ENCODE measurements at regions not wholly inside any gene's neighbourhood (a gene's known extent, or its start where the extent isn't known, plus 50 kb on each side); places are given as distances from the start of the nearest gene placed in this dataset.

- no peak for DNase-seq (ENCODE audit: low read depth)
Observed at GRCh38 chr10:10520491-10521385, 496.9 kb upstream of the CELF2 start.

- DNase-seq (ENCODE audit: low read depth): no peak
Observed at GRCh38 chr10:10526846-10527245, 490.8 kb upstream of the CELF2 start.

- DNase-seq (ENCODE audit: low read depth): no peak
Observed at GRCh38 chr10:10527861-10528562, 489.7 kb upstream of the CELF2 start.

- DNase-seq (ENCODE audit: low read depth): no peak
Observed at GRCh38 chr10:10528563-10528910, 489.1 kb upstream of the CELF2 start.

- DNase-seq (ENCODE audit: low read depth): no peak
Observed at GRCh38 chr10:10530313-10530712, 487.4 kb upstream of the CELF2 start.

GRCh38 chr10:10532236-10532635 lies 485.4 kb upstream of the CELF2 start:
- DNase-seq (ENCODE audit: low read depth): no peak

GRCh38 chr10:10532826-10533225 lies 484.8 kb upstream of the CELF2 start:
- DNase-seq (ENCODE audit: low read depth): no peak

GRCh38 chr10:10533437-10533836 lies 484.2 kb upstream of the CELF2 start:
- no peak for DNase-seq (ENCODE audit: low read depth)

- no peak for DNase-seq (ENCODE audit: low read depth)
Observed at GRCh38 chr10:10538326-10538725, 479.3 kb upstream of the CELF2 start.

- no peak for DNase-seq (ENCODE audit: low read depth)
Observed at GRCh38 chr10:10540398-10540797, 477.3 kb upstream of the CELF2 start.

- no peak for DNase-seq (ENCODE audit: low read depth)
Observed at GRCh38 chr10:10542477-10542876, 475.2 kb upstream of the CELF2 start.

GRCh38 chr10:10544890-10545289 lies 472.8 kb upstream of the CELF2 start:
- DNase-seq (ENCODE audit: low read depth): no peak

GRCh38 chr10:10545771-10546170 lies 471.9 kb upstream of the CELF2 start:
- DNase-seq (ENCODE audit: low read depth): no peak

GRCh38 chr10:10551596-10552301 lies 465.9 kb upstream of the CELF2 start:
- no peak for DNase-seq (ENCODE audit: low read depth)

GRCh38 chr10:10552948-10553347 lies 464.7 kb upstream of the CELF2 start:
- no peak for DNase-seq (ENCODE audit: low read depth)

GRCh38 chr10:10564081-10564794 lies 453.4 kb upstream of the CELF2 start:
- DNase-seq (ENCODE audit: low read depth): no peak

- no peak for DNase-seq (ENCODE audit: low read depth)
Observed at GRCh38 chr10:10576937-10577336, 440.7 kb upstream of the CELF2 start.

- no peak for DNase-seq (ENCODE audit: low read depth)
Observed at GRCh38 chr10:10579709-10580108, 438.0 kb upstream of the CELF2 start.

GRCh38 chr10:10584161-10584560 lies 433.5 kb upstream of the CELF2 start:
- no peak for DNase-seq (ENCODE audit: low read depth)

- DNase-seq (ENCODE audit: low read depth): no peak
Observed at GRCh38 chr10:10587744-10588393, 429.8 kb upstream of the CELF2 start.

- no peak for DNase-seq (ENCODE audit: low read depth)
Observed at GRCh38 chr10:10589540-10590303, 427.9 kb upstream of the CELF2 start.
